K562 (cell line): ENCODE measurements at regions not wholly inside any gene's neighbourhood (a gene's known extent, or its start where the extent isn't known, plus 50 kb on each side); places are given as distances from the start of the nearest gene placed in this dataset.

ENCODE experiments used
- ATAC-seq: fragments of 200-7000 bp; cut with Tn5 transposase; 3 replicates; pipeline ENCODE4 v1.9.1; 2020; ENCODE audit warnings: moderate library complexity
- BruUV-seq: library from RNA; stranded (reverse); fragments of 400-500 nt; replicated peaks from 2 replicates; lab custom pipeline; 2021; lab: Mats Ljungman, UMichigan
- CTCF ChIA-PET: fragments of 300-600 bp; formaldehyde crosslinking; extraction: SDS; loops from one replicate; lab custom pipeline; 2021; ENCODE audit warnings: low intra/inter-chr PET ratio; lab: Yijun Ruan, JAX
- POLR2A ChIA-PET: fragments of 300-600, 350-650 bp; sonication (Branson Sonifier 250); formaldehyde crosslinking; extraction: SDS; loops from one replicate; lab custom pipeline; 2021; ENCODE audit warnings: antibody characterized with exemption, inconsistent platforms; lab: Yijun Ruan, JAX
- DNase-seq, 4 experiments: peaks; one replicate each; pipeline versions ENCODE4 v3.0.0 to v3.0.0-alpha.2; 2011 to 2018; ENCODE audit warnings: low spot score in 3 of 4, mixed read lengths in 3 of 4; ENCODE audit errors: extremely low read depth in 1 of 4
- FAIRE-seq: peaks from 2 replicates; lab custom pipeline; 2011; peaks lifted over from hg19 to GRCh38; lab: Jason Lieb, UNC
- H2AFZ ChIP-seq: 2 replicates; pipeline ENCODE4 v1.6.0; 2011; ENCODE audit warnings: low read depth, low read length, control low read depth, inconsistent platforms
- H3K27ac ChIP-seq: fragments of 200-600 bp; 3 replicates; pipeline ENCODE4 v1.8.0; 2011; ENCODE audit warnings: low read depth, mild to moderate bottlenecking, control low read depth, inconsistent platforms, low read length, moderate library complexity, mixed read lengths; ENCODE audit errors: extremely low read depth
- H3K27me3 ChIP-seq, 2 experiments: fragments of 300-600 bp in 1 of 2; 2 replicates in 1 of 2; 3 replicates in 1 of 2; pipeline versions ENCODE4 v1.6.0 to v1.8.0; 2011; ENCODE audit warnings: inconsistent platforms in 2 of 2, low read length in 2 of 2, mild to moderate bottlenecking in 1 of 2, mixed read lengths in 1 of 2, moderate library complexity in 1 of 2; ENCODE audit not compliant: control insufficient read depth in 2 of 2, insufficient read depth in 2 of 2
- H3K36me3 ChIP-seq: fragments of 300-600 bp; 3 replicates; pipeline ENCODE4 v1.8.0; 2011; ENCODE audit warnings: mild to moderate bottlenecking, low read length, inconsistent platforms; ENCODE audit not compliant: control insufficient read depth, insufficient read depth
- H3K4me1 ChIP-seq, 2 experiments: fragments of 200-600 bp in 1 of 2; replicated peaks in 1 of 2; 2 replicates in 1 of 2; 3 replicates in 1 of 2; pipeline versions ENCODE4 v1.5.1 to v1.8.0; 2011; ENCODE audit warnings: inconsistent platforms in 2 of 2, low read length in 2 of 2, mild to moderate bottlenecking in 1 of 2, mixed read lengths in 1 of 2, moderate library complexity in 1 of 2; ENCODE audit not compliant: control insufficient read depth in 2 of 2, insufficient read depth in 2 of 2
- H3K4me2 ChIP-seq: 2 replicates; pipeline ENCODE4 v1.6.1; 2011; ENCODE audit warnings: low read length, control low read depth, inconsistent platforms, mixed read lengths; ENCODE audit not compliant: insufficient read depth
- H3K4me3 ChIP-seq: fragments of 200-600 bp; sonication (generic), shearing (Covaris generic); 2 replicates; pipeline ENCODE4 v1.5.1; 2016; ENCODE audit warnings: control low read depth, inconsistent platforms
- H3K79me2 ChIP-seq: fragments of 200-600 bp; 3 replicates; pipeline ENCODE4 v1.8.0; 2011; ENCODE audit warnings: low read length, inconsistent platforms; ENCODE audit not compliant: control insufficient read depth, insufficient read depth
- H3K9ac ChIP-seq, 2 experiments: 2 replicates each; pipeline versions ENCODE4 v1.6.0 to v1.6.1; 2011; ENCODE audit warnings: low read depth in 2 of 2, low read length in 2 of 2, control low read depth in 1 of 2, inconsistent platforms in 1 of 2, mild to moderate bottlenecking in 1 of 2, mixed read lengths in 1 of 2; ENCODE audit not compliant: insufficient read depth in 1 of 2
- H3K9me1 ChIP-seq: one replicate; pipeline ENCODE4 v1.6.0; 2011; ENCODE audit warnings: inconsistent platforms, mild to moderate bottlenecking, low read length, moderate library complexity; ENCODE audit not compliant: control insufficient read depth, insufficient read depth
- H3K9me3 ChIP-seq: replicated peaks from 2 replicates; pipeline ENCODE4 v1.5.1; 2011; ENCODE audit warnings: low read depth, low read length, inconsistent platforms; ENCODE audit not compliant: control insufficient read depth, insufficient read depth
- H4K20me1 ChIP-seq: replicated peaks from 2 replicates; pipeline ENCODE4 v1.6.1; 2011; ENCODE audit warnings: low read length, inconsistent platforms, mixed read lengths; ENCODE audit not compliant: control insufficient read depth, insufficient read depth
- NFIC ChIP-seq: fragments of 450-650 bp; IDR thresholded peaks from 2 replicates; pipeline ENCODE4 v1.6.1; 2017; ENCODE audit warnings: mild to moderate bottlenecking, inconsistent platforms
- U2AF2 ChIP-seq: fragments of 200-400 bp; formaldehyde crosslinking; optimal IDR thresholded peaks from 2 replicates; pipeline ENCODE3; 2017; ENCODE audit warnings: low read depth, mild to moderate bottlenecking, low read length
- ZZZ3 ChIP-seq: fragments of 450-650 bp; IDR thresholded peaks from 2 replicates; pipeline ENCODE4 v1.6.1; 2016; ENCODE audit warnings: antibody characterized with exemption, mild to moderate bottlenecking, moderate library complexity
- WGBS: fragments of 100-300 bp; shearing (Covaris generic); methylation state at CpG from one replicate; pipeline ENCODE4 v1.1.6; 2016; ENCODE audit warnings: low coverage, mixed read lengths; ENCODE audit not compliant: insufficient coverage; ENCODE audit errors: missing lambda C conversion rate; 5-methylcytosine and 5-hydroxymethylcytosine counted together
- in situ Hi-C: fragments of 300-500 bp; cut with MboI; formaldehyde crosslinking; loops from 4 replicates; pipeline ENCODE4 v1.15.0; 2018; ENCODE audit warnings: inconsistent platforms, mixed read lengths
- intact Hi-C: fragments of 100-400 bp; cut with micrococcal nuclease; formaldehyde crosslinking; loops from 2 replicates; pipeline ENCODE4 v1.14.2; 2022

DNA sequence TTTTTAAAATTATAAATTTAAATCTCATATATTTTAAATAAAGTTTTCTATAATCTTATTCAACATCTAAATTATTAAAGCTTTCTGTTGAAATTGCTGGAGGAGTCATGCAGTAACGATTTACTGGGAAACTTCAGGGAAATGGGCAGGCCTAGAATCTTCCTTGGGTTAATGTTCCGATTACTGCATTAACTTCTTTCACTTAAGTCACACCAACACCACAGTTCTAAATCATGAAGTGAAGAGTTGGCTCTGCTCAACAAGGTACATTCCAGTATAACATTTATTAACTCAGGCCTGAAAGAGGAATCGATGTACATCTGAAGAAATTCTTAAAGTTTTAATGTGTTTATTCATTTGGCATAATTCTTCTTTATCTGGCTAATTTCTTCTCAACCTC lies 244.3 kb downstream of the CCER1 start:
- Histone ChIP-seq H2AFZ (no peak overlapping the region), H3K4me3 (no peak overlapping the region), H3K4me1 (no peaks in the 10 kb centered on the region), H3K79me2 (no peaks in the 10 kb centered on the region), H3K27me3 (no peaks in the 10 kb centered on the region), H3K36me3 (no peaks in the 10 kb centered on the region), H3K9ac (no peak overlapping the region), H3K4me2 (no peak overlapping the region), H3K27ac (no peak overlapping the region), H3K9me3 (no peaks in the 10 kb centered on the region), H4K20me1 (no peaks in the 10 kb centered on the region), H3K9me1 (no peaks in the 10 kb centered on the region)
- ATAC-seq (no peak), DNase-seq (no peak), FAIRE-seq (no peak)
- CTCF ChIA-PET, result no interaction called here
- 2% methylated on average over 3 of the region's 3 CpGs for WGBS
- intact Hi-C loops (no loop called here), in situ Hi-C loops (no loop called here)
- BruUV-seq, result no TSS peak
- POLR2A ChIA-PET, result no interaction called here
- no peak for TF ChIP-seq U2AF2

DNA sequence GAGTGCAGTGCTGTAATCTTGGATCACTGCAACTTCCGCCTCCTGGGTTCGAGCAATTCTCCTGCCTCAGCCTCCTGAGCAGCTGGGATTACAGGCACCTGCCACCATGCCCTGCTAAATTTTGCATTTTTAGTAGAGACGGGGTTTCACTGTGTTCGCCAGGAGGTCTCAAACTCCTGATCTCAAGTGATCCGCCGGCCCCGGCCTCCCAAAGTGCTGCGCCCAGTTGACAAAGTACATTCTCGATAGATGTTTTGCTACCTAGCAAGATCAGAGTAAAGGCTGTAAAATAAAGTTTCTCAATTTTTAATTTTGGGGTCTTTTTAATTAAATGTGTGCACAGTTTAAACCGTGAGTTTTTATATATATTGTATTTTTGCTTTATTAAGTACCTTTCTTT lies 248.9 kb downstream of the CCER1 start:
- Histone ChIP-seq H3K36me3 (no peaks in the 10 kb centered on the region), H3K27me3 (no peaks in the 10 kb centered on the region), H3K79me2 (no peaks in the 10 kb centered on the region), H4K20me1 (no peaks in the 10 kb centered on the region), H3K9ac (no peak overlapping the region), H3K4me3 (no peak overlapping the region), H3K9me3 (no peaks in the 10 kb centered on the region), H3K27ac (no peak overlapping the region), H3K4me1 (no peaks in the 10 kb centered on the region), H3K9me1 (no peaks in the 10 kb centered on the region), H3K4me2 (no peak overlapping the region), H2AFZ (no peak overlapping the region)
- WGBS, result under 1% methylated on average over 10 of the region's 10 CpGs
- TF ChIP-seq NFIC (no peak), ZZZ3 (no peak)
- BruUV-seq, result no TSS peak
- FAIRE-seq (no peak), ATAC-seq (no peak), DNase-seq (no peak)
- intact Hi-C loops, result no loop called here
- ChIA-PET POLR2A (no interaction called here), CTCF (no interaction called here)
- in situ Hi-C loops, result no loop called here
